ENCODE measurements at regions not wholly inside any gene's neighbourhood (a gene's known extent, or its start where the extent isn't known, plus 50 kb on each side); places are given as distances from the start of the nearest gene placed in this dataset.
"Not testable (repeated sequence)": the region's sequence is repeated elsewhere in the genome, so short reads cannot be mapped to it uniquely, and the experiment has no call there.

DNA sequence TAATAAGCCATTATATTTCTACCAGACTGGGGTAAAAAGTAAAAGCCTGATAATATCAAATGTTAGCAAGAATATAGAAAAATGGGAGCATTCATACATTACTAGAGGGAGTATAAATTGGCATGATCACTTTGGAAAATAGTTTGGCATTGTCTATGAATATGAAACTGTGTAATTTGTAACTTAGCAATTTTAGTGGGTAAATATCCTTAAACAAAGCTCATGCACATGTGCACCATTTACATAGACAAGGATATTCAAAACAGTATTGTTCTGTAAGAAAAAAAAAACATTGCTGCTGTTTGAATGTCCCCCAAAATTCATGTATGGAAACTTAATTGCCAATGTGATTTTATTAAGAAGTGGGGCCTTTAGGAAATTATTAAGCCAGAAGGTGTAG is 166.4 kb upstream of the SLC27A6 start:
- DNase-seq (ENCODE audit: low read depth): no peak

DNA sequence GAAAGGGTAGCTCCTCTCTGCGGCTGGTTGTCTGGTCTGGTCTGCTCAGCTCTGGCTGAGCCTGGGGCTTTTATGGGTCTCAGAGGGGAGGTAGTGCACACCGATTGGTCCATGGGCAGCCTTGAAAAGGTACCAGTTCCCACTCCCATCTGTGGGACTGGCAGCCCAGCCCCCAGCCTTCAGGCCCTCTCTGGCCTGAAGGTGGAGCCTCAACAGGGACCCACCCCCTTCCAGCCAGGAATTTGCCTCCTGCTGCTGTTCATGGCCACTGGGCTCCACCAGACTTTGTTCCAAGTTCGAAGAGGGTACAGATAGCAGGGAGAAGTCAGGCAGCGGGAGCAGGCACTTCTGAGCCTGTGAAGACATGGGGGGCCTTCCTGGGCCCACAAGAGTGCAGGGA is 165.3 kb upstream of the SLC27A6 start:
- DNase-seq (ENCODE audit: low read depth): no peak

DNA sequence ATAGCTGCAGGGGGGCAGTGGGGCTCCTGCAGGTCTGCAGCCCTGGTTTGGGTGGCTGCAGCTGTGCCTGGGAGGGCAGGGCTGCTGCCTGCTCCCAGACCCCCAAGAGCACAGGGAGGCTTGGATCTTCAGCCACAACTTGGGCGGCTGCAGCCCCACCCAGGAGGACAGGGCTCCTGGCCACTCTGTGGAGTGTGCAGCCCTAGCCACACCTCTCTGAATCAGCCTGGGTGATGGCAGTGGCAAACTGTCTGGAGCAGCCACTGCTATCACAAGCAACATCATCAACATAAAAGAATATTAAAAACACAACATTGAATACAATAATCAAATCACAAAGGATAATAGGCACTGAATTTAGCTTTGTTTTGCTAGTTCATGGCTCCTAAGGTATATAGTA is 164.9 kb upstream of the SLC27A6 start:
- no peak for DNase-seq (ENCODE audit: low read depth)

DNA sequence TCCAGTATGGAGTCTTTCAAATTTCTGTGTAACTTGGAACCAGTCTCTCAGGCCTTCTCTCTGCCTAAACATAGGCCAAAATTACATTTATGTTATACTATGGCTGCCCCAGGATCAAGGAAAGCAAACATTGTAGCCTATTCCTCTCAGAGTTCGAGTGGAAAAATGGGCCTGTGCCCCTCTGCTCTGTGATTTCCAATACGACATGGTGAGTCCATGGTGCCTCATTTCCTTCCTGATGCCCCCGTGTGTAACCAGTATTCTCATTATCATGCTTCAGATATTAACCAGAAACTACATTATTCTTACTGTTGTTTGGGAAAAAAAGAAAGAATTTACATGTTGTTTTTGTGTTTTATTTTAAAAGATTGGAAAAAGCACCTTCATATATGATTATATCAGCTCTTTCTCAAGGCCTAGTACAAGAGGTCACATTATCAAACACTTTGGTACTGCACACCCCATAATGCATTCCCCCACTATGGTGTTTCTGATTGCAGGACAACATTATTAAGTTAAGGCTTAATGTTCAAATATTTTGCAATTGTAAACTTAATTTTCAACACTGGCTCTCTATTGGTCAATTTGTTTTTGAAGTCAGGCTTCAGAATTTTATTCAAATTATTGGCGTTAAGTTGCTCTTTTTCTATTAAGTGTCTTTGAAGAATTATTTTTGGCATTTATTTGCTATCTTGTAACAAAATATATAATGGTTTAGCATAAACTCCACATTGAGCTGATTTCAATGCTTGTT is 151.8 kb upstream of the SLC27A6 start:
- DNase-seq (ENCODE audit: low read depth): no peak

DNA sequence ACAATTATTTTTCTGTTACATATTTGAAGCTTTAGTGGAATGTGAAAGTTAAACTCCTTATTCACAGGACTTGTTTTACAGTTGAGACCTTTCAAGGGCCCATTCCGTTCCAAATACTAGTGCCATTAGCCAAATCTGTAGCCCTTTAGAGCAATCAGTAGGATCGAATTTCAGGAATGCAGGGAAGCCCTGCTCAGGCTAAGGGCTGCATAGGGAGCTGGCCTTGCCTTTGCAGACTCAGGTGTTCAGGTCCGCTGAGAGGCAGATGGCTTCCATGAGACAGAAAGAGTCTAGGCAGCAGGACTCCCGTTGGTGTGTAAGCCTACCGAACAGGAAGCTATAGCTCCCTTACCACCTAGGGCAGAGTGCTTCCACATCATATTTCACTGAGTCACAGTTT is 150.1 kb upstream of the SLC27A6 start:
- no peak for DNase-seq (ENCODE audit: low read depth)

DNA sequence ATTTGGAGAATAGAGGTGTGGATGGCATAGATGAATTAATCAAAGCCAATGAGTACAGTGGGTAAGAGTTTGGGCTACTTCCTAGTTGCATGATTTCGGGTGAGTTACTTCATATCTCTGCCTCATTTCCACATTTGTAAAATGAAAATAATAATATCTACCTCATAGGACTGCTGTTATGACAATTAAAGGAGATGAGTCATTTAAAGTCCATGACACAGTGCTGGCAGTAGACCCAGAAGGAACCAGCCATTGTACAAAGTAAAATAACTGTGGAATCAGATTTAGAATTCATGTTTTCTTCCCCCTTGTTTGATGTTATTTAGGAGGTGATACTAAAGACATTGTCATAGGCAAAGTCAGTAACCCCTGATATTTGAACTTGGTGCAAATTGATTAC is 139.5 kb upstream of the SLC27A6 start:
- no peak for DNase-seq (ENCODE audit: low read depth)

DNA sequence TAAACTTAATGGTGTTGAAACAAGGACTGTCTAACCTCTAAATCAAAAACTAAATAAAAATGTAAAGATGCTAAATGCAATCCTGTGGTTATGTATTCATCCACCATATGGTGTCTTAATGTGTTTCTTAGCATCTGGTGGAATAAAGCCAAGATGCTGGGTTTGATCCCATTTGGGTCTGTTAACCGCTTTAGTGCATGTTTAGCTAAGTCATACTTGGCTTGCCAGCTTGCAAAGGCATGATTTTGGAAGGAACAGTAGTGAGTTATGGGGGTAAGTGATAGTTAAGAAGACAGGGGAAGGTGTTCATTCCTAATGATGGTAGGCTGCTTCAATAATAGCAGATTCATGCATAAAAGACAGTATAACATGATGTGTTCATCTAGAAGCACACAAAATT is 139.0 kb upstream of the SLC27A6 start:
- DNase-seq (ENCODE audit: low read depth): no peak

DNA sequence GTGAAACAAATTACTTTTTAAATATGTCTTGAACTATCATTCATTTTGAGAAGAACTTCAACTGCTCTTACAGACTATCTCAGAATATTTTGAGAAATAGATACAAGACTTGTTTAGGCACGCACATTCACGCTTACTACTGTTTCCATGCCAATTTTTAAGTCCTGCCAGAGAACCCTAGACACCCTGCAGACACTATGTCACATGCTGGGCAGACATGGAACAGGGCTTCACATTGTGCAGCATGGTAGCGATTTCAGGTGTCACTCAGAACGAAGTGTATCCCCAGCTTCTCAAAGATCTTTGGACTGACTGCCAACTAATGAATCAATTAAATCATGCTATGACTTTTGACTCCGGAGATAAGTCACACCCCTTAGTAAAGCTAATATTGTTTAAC is 128.7 kb upstream of the SLC27A6 start:
- DNase-seq (ENCODE audit: low read depth): no peak

DNA sequence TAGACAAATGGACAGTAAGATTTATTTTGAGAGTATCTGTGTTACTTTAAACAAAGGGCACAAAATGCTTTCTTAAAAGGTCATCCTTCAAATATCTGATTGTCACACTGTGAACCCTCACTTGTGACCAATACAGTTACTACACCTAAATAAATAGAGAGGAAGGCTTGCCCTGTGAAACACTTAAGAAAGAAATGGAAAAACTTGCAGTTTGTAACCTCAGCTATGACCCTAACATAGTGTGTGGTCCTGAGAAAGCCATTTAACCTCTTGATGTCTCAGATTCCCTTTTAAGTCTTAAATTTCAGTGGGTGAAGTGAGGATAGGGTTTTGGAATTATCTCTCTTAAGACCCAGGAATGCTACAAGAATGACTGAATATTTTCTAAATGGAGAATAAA is 126.7 kb upstream of the SLC27A6 start:
- DNase-seq (ENCODE audit: low read depth): no peak

DNA sequence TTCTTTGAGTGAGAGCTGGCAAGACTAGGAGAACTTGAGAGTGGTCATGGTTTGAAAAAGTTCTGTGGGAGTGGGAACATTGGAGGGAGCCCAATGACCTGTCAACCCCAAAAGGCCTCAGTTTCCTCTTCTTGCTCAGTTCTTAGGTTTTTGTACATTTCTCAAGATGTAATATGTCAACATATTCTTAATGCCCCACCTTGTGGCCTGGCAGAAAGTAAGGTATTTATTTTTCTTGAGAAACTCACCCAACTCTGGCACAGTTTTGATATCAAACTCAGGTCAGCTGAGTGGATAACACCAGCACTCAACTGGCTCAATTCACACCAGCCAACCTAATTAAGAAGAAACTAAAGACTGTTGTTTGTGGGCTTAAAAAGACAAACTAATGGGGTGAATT is 123.0 kb upstream of the SLC27A6 start:
- DNase-seq (ENCODE audit: low read depth): no peak

DNA sequence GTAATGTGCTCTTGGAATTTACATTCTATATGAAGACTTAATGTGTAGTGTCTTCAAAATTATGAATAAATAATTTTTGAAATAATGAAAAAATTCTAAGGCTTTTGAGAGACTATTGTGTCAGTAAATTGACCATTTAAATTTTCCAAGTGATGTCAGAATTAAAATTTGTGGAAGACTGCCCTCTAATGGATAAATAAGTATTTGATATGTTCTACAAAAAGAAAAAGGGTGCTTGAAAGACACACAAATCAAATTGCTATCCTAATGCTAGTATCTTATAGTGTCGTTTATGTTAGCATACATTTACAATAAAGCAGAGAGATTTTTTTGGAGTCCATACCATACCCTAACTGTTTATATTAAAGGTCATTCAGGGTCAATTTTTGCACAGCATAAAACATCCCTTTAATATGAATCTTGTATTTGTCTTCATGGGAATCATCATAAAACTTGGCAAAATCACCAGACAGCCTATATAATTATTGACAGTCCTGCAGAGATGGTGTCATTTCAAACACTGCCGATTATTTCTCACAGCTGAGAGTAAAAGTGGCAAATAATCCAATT is 120.8 kb upstream of the SLC27A6 start:
- DNase-seq (ENCODE audit: low read depth): peak; percentile 26

DNA sequence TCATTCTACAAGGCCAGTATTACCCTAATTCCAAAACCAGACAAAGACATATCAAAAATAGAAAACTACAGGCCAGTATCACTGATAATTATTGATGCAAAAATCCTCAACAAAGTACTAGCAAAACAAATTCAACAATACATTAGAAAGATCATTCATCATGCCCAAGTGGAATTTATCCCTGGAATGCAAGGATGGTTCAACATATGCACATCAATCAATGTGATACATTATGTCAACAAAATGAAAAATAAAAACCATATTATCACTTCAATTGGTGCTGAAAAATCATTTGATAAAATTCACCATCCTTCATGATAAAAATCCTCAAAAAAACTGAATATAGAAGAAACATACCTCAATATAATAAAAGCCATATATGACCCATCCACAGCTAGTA is 115.2 kb upstream of the SLC27A6 start:
- DNase-seq (ENCODE audit: low read depth): no peak

DNA sequence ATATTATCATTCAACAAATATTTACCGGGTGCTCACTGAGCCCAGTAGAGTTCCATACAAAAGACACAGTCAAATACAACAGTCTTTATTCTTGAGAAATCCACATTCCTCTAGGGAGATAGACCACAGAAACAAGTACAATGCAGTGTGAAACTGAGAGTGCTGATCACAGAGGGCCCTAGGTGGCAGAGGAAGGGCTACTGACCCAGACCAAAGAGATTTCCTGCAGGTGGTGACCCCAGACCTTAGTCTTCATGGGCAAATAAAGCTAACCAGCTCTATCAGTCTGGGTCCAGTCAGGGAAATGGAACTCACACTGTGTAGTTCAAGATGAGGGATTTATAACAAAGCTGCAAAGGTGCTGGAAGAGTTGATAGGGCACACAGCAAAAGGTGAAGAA is 110.4 kb upstream of the SLC27A6 start:
- DNase-seq (ENCODE audit: low read depth): no peak

DNA sequence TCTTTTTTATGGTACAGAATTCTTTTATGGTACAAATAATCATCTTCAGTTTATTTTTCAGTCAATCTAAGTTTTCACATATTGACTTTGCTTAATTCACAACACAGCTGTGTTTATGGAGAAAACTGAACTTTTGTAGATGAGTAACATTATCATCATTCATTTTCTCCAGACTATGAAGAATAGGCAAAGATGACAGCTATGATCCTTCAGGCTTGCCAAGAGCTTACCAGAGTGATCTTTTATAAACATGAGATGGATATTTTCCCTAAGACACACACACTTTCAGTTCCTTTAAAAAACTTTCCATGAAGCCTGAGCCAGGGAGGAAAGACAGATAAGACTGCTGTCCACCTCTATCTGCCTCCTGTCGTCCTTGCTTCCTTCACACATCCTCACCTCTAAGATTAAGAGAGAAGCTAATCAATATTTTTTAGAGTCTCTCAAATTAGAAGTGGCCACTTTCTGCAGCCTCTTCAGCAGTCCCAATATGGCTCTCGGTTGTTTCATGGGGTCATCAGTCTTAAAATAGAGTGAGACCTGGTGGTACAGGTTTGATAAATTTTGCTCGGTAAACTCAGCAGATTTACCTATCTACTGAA is 108.1 kb upstream of the SLC27A6 start:
- no peak for DNase-seq (ENCODE audit: low read depth)

DNA sequence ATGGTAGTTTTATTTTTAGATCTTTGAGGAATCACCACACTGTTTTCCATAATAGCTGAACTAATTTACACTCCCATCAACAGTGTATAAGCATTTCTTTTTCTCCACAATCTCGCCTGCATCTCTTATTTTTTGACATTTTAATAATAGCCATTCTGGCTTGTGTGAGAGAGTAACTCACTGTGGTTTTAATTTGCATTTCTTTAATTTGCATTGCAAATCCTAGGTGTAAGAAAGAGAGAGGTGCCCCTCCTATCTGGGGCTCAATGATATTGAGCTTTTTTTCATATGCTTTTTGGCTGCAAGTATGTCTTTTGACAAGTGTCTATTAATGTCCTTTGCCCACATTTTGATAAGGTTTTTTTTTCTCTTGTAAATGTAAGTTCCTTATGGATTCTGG is 106.3 kb upstream of the SLC27A6 start:
- DNase-seq (ENCODE audit: low read depth): no peak

DNA sequence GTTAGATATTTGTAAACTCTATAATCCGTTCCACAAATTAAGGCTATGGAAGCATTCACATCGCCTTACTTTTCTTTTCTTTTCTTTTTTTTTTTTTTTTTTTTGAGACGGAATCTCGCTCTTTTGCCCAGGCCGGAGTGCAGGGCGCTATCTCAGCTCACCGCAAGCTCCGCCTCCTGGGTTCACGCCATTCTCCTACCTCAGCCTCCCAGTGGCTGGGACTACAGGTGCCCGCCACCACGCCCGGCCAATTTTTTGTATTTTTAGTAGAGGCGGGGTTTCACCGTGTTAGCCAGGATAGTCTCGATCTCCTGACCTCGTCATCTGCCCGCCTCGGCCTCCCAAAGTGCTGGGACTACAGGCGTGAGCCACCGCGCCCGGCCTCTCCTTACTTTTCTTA is 104.1 kb upstream of the SLC27A6 start:
- not testable (repeated sequence) for DNase-seq (ENCODE audit: low read depth)

DNA sequence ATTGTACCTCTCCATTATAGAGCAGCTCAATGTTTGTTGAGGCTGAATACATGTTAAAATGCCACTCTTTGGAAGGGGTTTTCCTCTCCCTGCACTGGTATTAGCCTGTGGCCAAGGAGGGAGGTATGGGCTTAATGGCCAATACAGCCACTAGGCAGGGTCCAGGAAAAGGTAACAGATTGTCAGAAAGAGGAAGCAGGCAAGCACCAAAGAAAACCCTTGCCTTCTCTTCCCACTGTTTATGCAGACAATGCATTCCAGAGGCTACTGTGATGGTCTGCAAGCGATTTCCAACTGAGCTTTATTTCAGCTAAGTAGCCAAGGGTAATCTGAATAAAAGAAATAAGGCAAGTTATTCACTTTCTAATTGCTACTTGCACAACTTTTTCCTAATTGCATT is 95.3 kb upstream of the SLC27A6 start:
- no peak for DNase-seq (ENCODE audit: low read depth)

DNA sequence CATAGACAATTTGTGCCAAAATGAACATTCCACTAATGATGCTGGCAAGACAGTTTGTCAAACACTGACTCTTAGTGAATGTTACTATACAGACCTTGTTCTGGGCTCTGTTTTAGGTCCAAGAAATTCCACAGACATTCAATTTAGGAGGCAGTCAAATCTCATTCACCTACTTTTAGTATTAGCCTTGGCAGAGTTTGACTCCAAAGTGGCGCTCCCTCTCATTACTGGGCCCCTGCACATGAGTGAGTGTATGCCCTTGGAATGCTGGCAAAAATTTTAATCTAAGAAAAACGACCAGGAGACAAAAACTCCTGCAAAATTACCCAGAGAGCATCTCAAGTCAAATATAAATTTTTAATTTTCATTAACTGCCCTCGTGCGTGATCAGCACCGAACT is 94.9 kb upstream of the SLC27A6 start:
- DNase-seq (ENCODE audit: low read depth): no peak

DNA sequence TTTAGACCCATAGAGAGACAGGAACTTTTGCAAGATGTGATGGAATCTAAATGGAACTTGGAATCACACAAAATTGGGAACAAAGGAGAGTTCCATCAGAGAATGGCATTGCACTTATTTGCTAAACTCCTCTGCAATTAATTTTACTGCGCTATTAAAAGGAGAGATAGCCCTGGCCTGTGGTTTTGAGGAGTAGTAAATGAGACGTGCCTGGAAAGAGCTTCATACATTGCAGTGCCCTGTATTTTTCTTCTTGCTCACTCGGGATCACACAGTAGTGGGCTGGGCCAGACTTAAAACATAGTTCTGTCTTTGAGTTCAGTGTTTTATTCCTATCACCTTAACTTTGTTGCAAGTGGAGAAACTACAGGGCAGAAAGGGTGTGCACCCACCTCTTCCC is 94.4 kb upstream of the SLC27A6 start:
- no peak for DNase-seq (ENCODE audit: low read depth)

DNA sequence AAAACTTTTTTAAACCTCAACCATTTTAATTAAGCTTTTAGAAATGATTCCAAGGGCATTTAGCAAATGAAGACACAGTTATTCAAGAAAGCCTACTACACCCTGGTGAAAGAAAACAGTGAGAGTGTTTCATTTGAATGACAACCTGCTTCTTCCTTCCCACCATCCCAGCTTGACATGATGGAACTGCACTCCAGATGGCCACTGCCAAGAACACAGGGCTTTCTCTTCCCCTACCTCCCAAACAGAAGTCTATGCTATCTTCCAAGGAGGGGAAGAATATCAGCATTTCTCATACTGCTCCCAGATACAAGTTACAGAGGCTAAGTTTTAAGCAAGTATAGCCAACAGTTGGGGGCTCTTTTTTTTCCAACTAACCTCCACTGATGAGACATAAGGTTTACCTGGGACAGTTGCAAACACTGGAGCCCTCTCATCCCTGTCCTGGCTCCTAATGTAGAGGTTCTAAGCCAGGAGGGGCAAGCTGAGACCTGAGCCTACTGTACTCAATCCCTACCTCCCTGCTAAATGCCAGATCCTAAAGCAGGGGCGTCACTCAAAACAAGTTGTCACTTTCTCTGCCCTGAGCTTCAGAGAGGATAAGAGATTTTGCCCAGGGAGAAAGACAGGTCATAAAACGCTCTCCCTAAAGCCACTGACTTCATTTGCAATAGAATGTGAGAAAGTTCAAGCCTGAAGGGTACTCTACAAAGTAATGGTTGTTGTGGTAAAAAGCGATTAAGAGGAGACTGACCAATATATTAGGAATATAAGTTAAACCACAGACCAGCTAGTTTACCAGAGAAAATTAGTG is 88.5 kb upstream of the SLC27A6 start:
- DNase-seq (ENCODE audit: low read depth): no peak

DNA sequence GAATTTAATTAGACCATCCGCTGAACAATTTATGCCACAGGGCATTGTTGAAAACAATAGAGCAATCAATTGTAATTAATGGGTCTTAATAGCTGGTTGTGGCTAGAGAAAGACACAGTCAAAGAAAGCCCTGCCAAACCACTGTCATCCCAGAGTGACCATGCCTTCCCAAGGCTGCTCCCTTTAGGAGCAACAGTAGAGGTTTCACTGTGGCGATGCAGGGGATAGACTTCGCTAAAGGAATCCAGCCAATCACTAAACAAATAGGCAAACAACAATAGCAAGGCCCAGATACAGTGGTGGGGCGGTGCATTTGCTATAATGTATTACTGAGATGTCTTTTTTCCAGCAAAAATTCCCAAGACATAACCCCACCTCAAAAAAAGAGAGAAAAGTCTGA is 87.8 kb upstream of the SLC27A6 start:
- no peak for DNase-seq (ENCODE audit: low read depth)

DNA sequence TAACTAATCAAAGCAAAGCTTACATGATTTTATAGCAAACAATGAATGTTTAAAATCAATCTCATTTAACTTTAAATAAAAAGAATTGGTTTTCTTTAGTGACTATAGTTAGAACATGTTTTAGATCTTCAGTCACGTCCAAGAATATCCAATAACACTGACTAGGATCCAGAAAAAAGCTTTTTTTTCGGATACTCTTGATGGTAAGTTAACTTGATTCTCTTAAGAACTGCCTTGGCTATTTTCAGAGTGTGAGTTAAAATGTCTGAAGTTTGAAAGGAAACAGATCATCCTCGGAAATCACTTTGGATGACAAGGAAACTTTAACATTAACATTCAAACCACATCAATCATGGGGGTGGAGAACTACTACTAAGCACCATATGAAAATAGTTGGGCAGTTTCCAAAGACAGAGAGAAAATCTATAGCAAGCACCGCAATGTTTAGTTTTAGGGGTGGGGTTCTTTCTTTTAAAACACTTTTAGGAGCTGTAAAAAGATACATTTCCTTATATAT is 83.7 kb upstream of the SLC27A6 start:
- DNase-seq (ENCODE audit: low read depth): no peak

All from renal cortical epithelial cell (primary cell).